Lower lobe of right lung (tissue), 2 donors: ENCODE measurements at regions not wholly inside any gene's neighbourhood (a gene's known extent, or its start where the extent isn't known, plus 50 kb on each side); places are given as distances from the start of the nearest gene placed in this dataset.

Source experiments
- ATAC-seq, 2 donors: fragments of 200-7000 bp; cut with Tn5 transposase; one replicate each; pipeline ENCODE4 v1.9.1; 2020 to 2022; ENCODE audit warnings: mild to moderate bottlenecking in 2 of 2, moderate library complexity in 2 of 2
- DNase-seq: peaks from one replicate; pipeline ENCODE4 v3.0.0-alpha.2; 2020
- H3K27ac ChIP-seq: fragments of 200-600 bp; one replicate; pipeline ENCODE4 v1.8.0; 2022
- H3K27me3 ChIP-seq: fragments of 200-600 bp; one replicate; pipeline ENCODE4 v1.8.0; 2022; ENCODE audit warnings: low read depth
- H3K36me3 ChIP-seq: fragments of 200-600 bp; one replicate; pipeline ENCODE4 v1.8.0; 2022; ENCODE audit warnings: mild to moderate bottlenecking
- H3K4me1 ChIP-seq: fragments of 200-600 bp; one replicate; pipeline ENCODE4 v1.8.0; 2022
- H3K4me3 ChIP-seq: fragments of 200-600 bp; one replicate; pipeline ENCODE4 v1.8.0; 2022; ENCODE audit warnings: mild to moderate bottlenecking
- H3K9me3 ChIP-seq: fragments of 200-600 bp; one replicate; pipeline ENCODE4 v1.8.0; 2022
- intact Hi-C: fragments of 100-400 bp; cut with DNase I; formaldehyde crosslinking; loops from one replicate; pipeline ENCODE4 v1.11.0; 2022
- TF ChIP-seq, protein P1 (sequence below): fragments of 200-600 bp; IDR thresholded peaks from one replicate; pipeline ENCODE4 v1.8.0; 2022; ENCODE audit warnings: antibody characterized with exemption, mild to moderate bottlenecking
- donor health status: DM: no; HTN: yes; CAD: no; lungs with severe emphysema.

- no peak overlapping the region for H3K27ac ChIP-seq
- no peaks in the 10 kb centered on the region for H3K27me3 ChIP-seq
- no peaks in the 10 kb centered on the region for H3K4me1 ChIP-seq
- TF ChIP-seq, protein P1, sequence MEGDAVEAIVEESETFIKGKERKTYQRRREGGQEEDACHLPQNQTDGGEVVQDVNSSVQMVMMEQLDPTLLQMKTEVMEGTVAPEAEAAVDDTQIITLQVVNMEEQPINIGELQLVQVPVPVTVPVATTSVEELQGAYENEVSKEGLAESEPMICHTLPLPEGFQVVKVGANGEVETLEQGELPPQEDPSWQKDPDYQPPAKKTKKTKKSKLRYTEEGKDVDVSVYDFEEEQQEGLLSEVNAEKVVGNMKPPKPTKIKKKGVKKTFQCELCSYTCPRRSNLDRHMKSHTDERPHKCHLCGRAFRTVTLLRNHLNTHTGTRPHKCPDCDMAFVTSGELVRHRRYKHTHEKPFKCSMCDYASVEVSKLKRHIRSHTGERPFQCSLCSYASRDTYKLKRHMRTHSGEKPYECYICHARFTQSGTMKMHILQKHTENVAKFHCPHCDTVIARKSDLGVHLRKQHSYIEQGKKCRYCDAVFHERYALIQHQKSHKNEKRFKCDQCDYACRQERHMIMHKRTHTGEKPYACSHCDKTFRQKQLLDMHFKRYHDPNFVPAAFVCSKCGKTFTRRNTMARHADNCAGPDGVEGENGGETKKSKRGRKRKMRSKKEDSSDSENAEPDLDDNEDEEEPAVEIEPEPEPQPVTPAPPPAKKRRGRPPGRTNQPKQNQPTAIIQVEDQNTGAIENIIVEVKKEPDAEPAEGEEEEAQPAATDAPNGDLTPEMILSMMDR = no peak
- intact Hi-C loops = no loop called here
- ATAC-seq (no peak), DNase-seq (no peak)
- no peak overlapping the region for H3K4me3 ChIP-seq
- no peaks in the 10 kb centered on the region for H3K36me3 ChIP-seq
- H3K9me3 ChIP-seq = no peaks in the 10 kb centered on the region
Measured at GRCh38 chr4:189765736-189766135, 174.9 kb upstream of the FRG1 start.

DNA sequence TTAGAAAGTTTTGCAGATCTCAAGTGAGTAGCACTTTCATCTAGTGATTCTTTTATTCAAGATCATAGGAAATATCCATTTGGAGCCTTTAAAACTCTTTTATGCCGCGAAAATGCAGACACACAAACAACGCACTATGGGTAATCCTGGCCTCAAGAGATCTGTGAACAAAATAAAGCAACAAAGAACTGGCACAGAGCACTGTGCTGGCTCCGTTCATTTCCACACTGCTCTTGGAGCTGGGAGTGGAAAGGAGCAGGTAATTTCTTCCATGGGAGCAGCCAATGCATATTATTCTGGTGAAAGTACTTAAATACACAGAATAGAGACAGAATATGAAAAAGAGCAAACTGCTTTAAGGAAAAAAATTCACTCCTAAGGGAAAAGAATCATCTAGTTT, 172.7 kb upstream of the FRG1 start:
- TF ChIP-seq, protein P1 = no peak

GRCh38 chr4:189769131-189769530, 171.5 kb upstream of the FRG1 start:
- ATAC-seq (no peak), DNase-seq (no peak)
- intact Hi-C loops = no loop called here
- Histone ChIP-seq H3K36me3 (no peaks in the 10 kb centered on the region), H3K4me1 (no peaks in the 10 kb centered on the region), H3K27ac (no peak overlapping the region), H3K27me3 (no peaks in the 10 kb centered on the region), H3K9me3 (no peaks in the 10 kb centered on the region), H3K4me3 (no peak overlapping the region)
- TF ChIP-seq, protein P1 = no peak

More for the DNA sequence above, 172.7 kb upstream of the FRG1 start:
- DNase-seq (no peak), ATAC-seq (no peak)
- Histone ChIP-seq H3K27ac (no peak overlapping the region), H3K4me3 (no peak overlapping the region), H3K36me3 (no peaks in the 10 kb centered on the region), H3K4me1 (no peaks in the 10 kb centered on the region), H3K9me3 (no peaks in the 10 kb centered on the region), H3K27me3 (no peaks in the 10 kb centered on the region)
- intact Hi-C loops = no loop called here

- intact Hi-C loops = no loop called here
- TF ChIP-seq, protein P1 = no peak
- no peaks in the 10 kb centered on the region for H3K36me3 ChIP-seq
Measured at GRCh38 chr4:189771696-189772361, 168.8 kb upstream of the FRG1 start.

DNA sequence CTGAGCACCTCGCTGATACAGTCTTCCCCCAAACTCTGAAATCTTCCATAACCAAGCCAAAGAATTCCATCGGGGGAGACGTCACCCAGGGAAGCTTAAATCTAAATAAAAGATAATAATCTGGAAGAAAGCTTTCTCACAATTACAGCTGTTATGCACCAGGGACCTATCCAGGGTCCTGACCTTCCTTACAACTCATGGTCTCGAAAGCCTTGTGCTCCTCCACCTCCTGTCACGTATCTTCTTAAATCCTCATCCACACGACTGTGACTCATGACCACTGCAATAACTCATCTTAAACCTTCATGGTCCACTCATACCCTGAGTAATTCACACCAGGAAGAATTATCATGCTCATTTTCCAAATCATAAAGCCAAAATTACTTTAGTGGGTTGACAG, 166.8 kb upstream of the FRG1 start:
- Histone ChIP-seq H3K4me3 (no peak overlapping the region), H3K27me3 (no peaks in the 10 kb centered on the region), H3K36me3 (no peaks in the 10 kb centered on the region), H3K27ac (no peak overlapping the region), H3K4me1 (no peaks in the 10 kb centered on the region), H3K9me3 (no peaks in the 10 kb centered on the region)
- intact Hi-C loops = no loop called here
- ATAC-seq = no peak
- no peak for DNase-seq
- TF ChIP-seq, protein P1 = no peak

More at GRCh38 chr4:189771696-189772361, 168.8 kb upstream of the FRG1 start:
- no peak overlapping the region for H3K4me3 ChIP-seq
- no peaks in the 10 kb centered on the region for H3K9me3 ChIP-seq
- no peak overlapping the region for H3K27ac ChIP-seq
- no peaks in the 10 kb centered on the region for H3K27me3 ChIP-seq
- DNase-seq = no peak
- ATAC-seq = no peak
- H3K4me1 ChIP-seq = no peaks in the 10 kb centered on the region
